H1 (cell line): ENCODE measurements at regions not wholly inside any gene's neighbourhood (a gene's known extent, or its start where the extent isn't known, plus 50 kb on each side); places are given as distances from the start of the nearest gene placed in this dataset.

Experiments
- CTCF ChIA-PET: fragments of 300-600 bp; sonication (Branson Sonifier 250); formaldehyde crosslinking; loops from one replicate; lab custom pipeline; 2021; ENCODE audit not compliant: partially characterized antibody; lab: Charles Lee
- POLR2A ChIA-PET: fragments of 300-600 bp; sonication (Branson Sonifier 250); formaldehyde crosslinking; loops from one replicate; lab custom pipeline; 2021; ENCODE audit warnings: inconsistent platforms; ENCODE audit not compliant: partially characterized antibody; lab: Charles Lee
- DNase-seq, 2 experiments: peaks; one replicate each; pipeline versions ENCODE4 v3.0.0 to v3.0.0-alpha.2; 2010 to 2022; ENCODE audit warnings: low spot score in 2 of 2, low read depth in 1 of 2, mixed read lengths in 1 of 2
- FAIRE-seq: peaks from 2 replicates; lab custom pipeline; 2011; peaks lifted over from hg19 to GRCh38; lab: Jason Lieb, UNC
- H2AFZ ChIP-seq: 2 replicates; pipeline ENCODE4 v1.8.1; 2012; ENCODE audit warnings: low read length, inconsistent platforms
- H2AK5ac ChIP-seq: 2 replicates; pipeline ENCODE4 v1.6.1; 2013; ENCODE audit warnings: low read depth, low read length
- H2BK120ac ChIP-seq: replicated peaks from 2 replicates; pipeline ENCODE3; 2013; ENCODE audit warnings: low read depth, low read length, inconsistent platforms
- H2BK12ac ChIP-seq: 2 replicates; pipeline ENCODE4 v1.6.1; 2013; ENCODE audit warnings: low read depth, low read length
- H2BK15ac ChIP-seq: 2 replicates; pipeline ENCODE4 v1.6.1; 2013; ENCODE audit warnings: low read length
- H2BK20ac ChIP-seq: 2 replicates; pipeline ENCODE4 v1.6.1; 2013; ENCODE audit warnings: low read length
- H2BK5ac ChIP-seq: 2 replicates; pipeline ENCODE4 v1.6.1; 2013; ENCODE audit warnings: low read depth, low read length
- H3K14ac ChIP-seq: 2 replicates; pipeline ENCODE4 v1.6.1; 2013; ENCODE audit warnings: inconsistent platforms; ENCODE audit not compliant: insufficient read length
- H3K18ac ChIP-seq: 2 replicates; pipeline ENCODE4 v1.6.1; 2013; ENCODE audit warnings: low read length; ENCODE audit errors: extremely low read depth
- H3K23ac ChIP-seq: 2 replicates; pipeline ENCODE4 v1.6.1; 2013; ENCODE audit warnings: inconsistent platforms; ENCODE audit not compliant: insufficient read length
- H3K23me2 ChIP-seq: 2 replicates; pipeline ENCODE4 v1.6.1; 2013; ENCODE audit warnings: low read depth, low read length
- H3K27ac ChIP-seq: 2 replicates; pipeline ENCODE4 v1.6.1; 2011; ENCODE audit warnings: low read depth, low read length, inconsistent platforms
- H3K27me3 ChIP-seq, 4 experiments: replicated peaks in 1 of 4; 1 replicate in 1 of 4; 2 replicates in 3 of 4; pipeline versions ENCODE4 v1.6.1 to v1.8.1; 2011 to 2013; ENCODE audit warnings: low read length in 3 of 4, mild to moderate bottlenecking in 3 of 4, inconsistent platforms in 2 of 4, mixed read lengths in 2 of 4, moderate library complexity in 1 of 4; ENCODE audit not compliant: control insufficient read depth in 3 of 4, insufficient read depth in 3 of 4; ENCODE audit errors: extremely low read depth in 1 of 4
- H3K36me3 ChIP-seq, 4 experiments: 2 replicates each; pipeline versions ENCODE4 v1.6.1 to v1.8.1; 2011 to 2013; ENCODE audit warnings: mild to moderate bottlenecking in 4 of 4, low read length in 3 of 4, moderate library complexity in 2 of 4, control low read depth in 1 of 4, inconsistent platforms in 1 of 4; ENCODE audit not compliant: insufficient read depth in 4 of 4, control insufficient read depth in 2 of 4
- H3K4ac ChIP-seq: replicated peaks from 2 replicates; pipeline ENCODE3; 2013; ENCODE audit warnings: low read length, low read depth, mixed read lengths, inconsistent platforms; ENCODE audit not compliant: insufficient read length
- H3K4me1 ChIP-seq, 4 experiments: replicated peaks in 1 of 4; 1 replicate in 1 of 4; 2 replicates in 3 of 4; pipeline versions ENCODE4 v1.6.1 to v1.8.1; 2011 to 2013; ENCODE audit warnings: low read length in 3 of 4, inconsistent platforms in 2 of 4, mixed read lengths in 1 of 4; ENCODE audit not compliant: insufficient read depth in 4 of 4, control insufficient read depth in 3 of 4
- H3K4me2 ChIP-seq, 2 experiments: 2 replicates each; pipeline versions ENCODE4 v1.6.1 to v1.8.1; 2011 to 2013; ENCODE audit warnings: low read depth in 2 of 2, low read length in 2 of 2, control low read depth in 1 of 2, inconsistent platforms in 1 of 2, mild to moderate bottlenecking in 1 of 2; ENCODE audit not compliant: insufficient read depth in 1 of 2
- H3K4me3 ChIP-seq, 4 experiments: fragments of 200-600, 300-600 bp in 1 of 4; sonication (generic), shearing (Covaris generic), sonication (Bioruptor Twin) in 1 of 4; 2 replicates each; pipeline versions ENCODE4 v1.5.1 to v1.8.1; 2011 to 2016; ENCODE audit warnings: low read length in 4 of 4, low read depth in 3 of 4, control low read depth in 2 of 4, inconsistent platforms in 2 of 4, mild to moderate bottlenecking in 2 of 4, mixed read lengths in 1 of 4, moderate library complexity in 1 of 4; ENCODE audit not compliant: insufficient read depth in 2 of 4; ENCODE audit errors: extremely low read depth in 1 of 4
- H3K56ac ChIP-seq: replicated peaks from 2 replicates; pipeline ENCODE3; 2013; ENCODE audit warnings: low read depth, mild to moderate bottlenecking, mixed read lengths, low read length, inconsistent platforms; ENCODE audit not compliant: insufficient read length
- H3K79me1 ChIP-seq: 2 replicates; pipeline ENCODE4 v1.6.1; 2013; ENCODE audit warnings: low read depth, low read length, control low read depth
- H3K79me2 ChIP-seq, 2 experiments: 2 replicates each; pipeline versions ENCODE4 v1.6.1 to v1.8.1; 2012 to 2013; ENCODE audit warnings: low read length in 2 of 2, mild to moderate bottlenecking in 2 of 2, inconsistent platforms in 1 of 2; ENCODE audit not compliant: insufficient read depth in 2 of 2, control insufficient read depth in 1 of 2
- H3K9ac ChIP-seq, 4 experiments: replicated peaks in 1 of 4; 1 replicate in 1 of 4; 2 replicates in 3 of 4; pipeline versions ENCODE4 v1.6.1 to v1.8.1; 2011 to 2013; ENCODE audit warnings: low read depth in 3 of 4, low read length in 3 of 4, control low read depth in 2 of 4, mild to moderate bottlenecking in 2 of 4, moderate library complexity in 2 of 4, inconsistent platforms in 1 of 4; ENCODE audit errors: extremely low read depth in 1 of 4
- H3K9me3 ChIP-seq, 2 experiments: 2 replicates each; pipeline versions ENCODE4 v1.6.1 to v1.8.1; 2012 to 2013; ENCODE audit warnings: mild to moderate bottlenecking in 2 of 2, moderate library complexity in 2 of 2, control low read depth in 1 of 2, inconsistent platforms in 1 of 2, low read depth in 1 of 2, low read length in 1 of 2, mixed read lengths in 1 of 2; ENCODE audit not compliant: insufficient read depth in 2 of 2
- H4K20me1 ChIP-seq, 2 experiments: replicated peaks in 1 of 2; 2 replicates each; pipeline versions ENCODE3 to v1.8.1; 2011 to 2013; ENCODE audit warnings: inconsistent platforms in 2 of 2, low read length in 2 of 2, mild to moderate bottlenecking in 1 of 2; ENCODE audit not compliant: insufficient read depth in 2 of 2, control insufficient read depth in 1 of 2
- H4K5ac ChIP-seq: 2 replicates; pipeline ENCODE4 v1.6.1; 2013; ENCODE audit warnings: low read length, low read depth, mixed read lengths, inconsistent platforms; ENCODE audit not compliant: insufficient read length
- H4K8ac ChIP-seq: 2 replicates; pipeline ENCODE4 v1.8.0; 2013; ENCODE audit warnings: mild to moderate bottlenecking, moderate library complexity, low read length, inconsistent platforms; ENCODE audit not compliant: insufficient read depth; ENCODE audit errors: extremely low read depth
- H4K91ac ChIP-seq: replicated peaks from 2 replicates; pipeline ENCODE3; 2013; ENCODE audit warnings: low read length, mixed read lengths, inconsistent platforms; ENCODE audit not compliant: insufficient read length
- CTBP2 ChIP-seq: IDR thresholded peaks from 2 replicates; pipeline ENCODE4 v1.7.0; 2011; ENCODE audit warnings: borderline replicate concordance, mild to moderate bottlenecking, moderate library complexity, mixed read lengths, low read length; ENCODE audit not compliant: insufficient read depth, insufficient read length
- MAFK ChIP-seq: IDR thresholded peaks from 2 replicates; pipeline ENCODE4 v1.6.1; 2012; ENCODE audit warnings: low read depth, mild to moderate bottlenecking, improper control_type of control experiment, low read length
- NRF1 ChIP-seq: IDR thresholded peaks from 2 replicates; pipeline ENCODE4 v1.6.1; 2011; ENCODE audit warnings: mild to moderate bottlenecking, low read depth, low read length, improper control_type of control experiment
- SIN3A ChIP-seq, 2 experiments: IDR thresholded peaks in 1 of 2; conservative IDR thresholded peaks in 1 of 2; 2 replicates each; pipeline ENCODE4 v1.6.1; 2011 to 2012; ENCODE audit warnings: low read length in 2 of 2, improper control_type of control experiment in 1 of 2, low read depth in 1 of 2, mild to moderate bottlenecking in 1 of 2
- SIX5 ChIP-seq: IDR thresholded peaks from 2 replicates; pipeline ENCODE4 v1.6.1; 2011; ENCODE audit warnings: mild to moderate bottlenecking, low read depth, low read length
- WGBS, 2 experiments: shearing (Covaris generic) in 1 of 2; methylation state at CpG; one replicate each; pipeline versions ENCODE4 v1.1.6 to v1.1.7; 2013 to 2015; ENCODE audit warnings: low lambda C conversion rate in 2 of 2, mixed read lengths in 2 of 2, inconsistent platforms in 1 of 2, low coverage in 1 of 2, missing lambda C conversion rate in 1 of 2; ENCODE audit not compliant: insufficient replicate concordance in 2 of 2, insufficient coverage in 1 of 2, insufficient read length in 1 of 2; ENCODE audit errors: extremely low coverage in 1 of 2, missing lambda C conversion rate in 1 of 2; 5-methylcytosine and 5-hydroxymethylcytosine counted together
- TF ChIP-seq, protein P1 (sequence below): IDR thresholded peaks from 2 replicates; pipeline ENCODE4 v1.6.1; 2012; ENCODE audit warnings: inconsistent platforms
- TF ChIP-seq, protein P2 (sequence below): IDR thresholded peaks from 2 replicates; pipeline ENCODE4 v1.6.1; 2011; ENCODE audit warnings: low read length, improper control_type of control experiment

DNA sequence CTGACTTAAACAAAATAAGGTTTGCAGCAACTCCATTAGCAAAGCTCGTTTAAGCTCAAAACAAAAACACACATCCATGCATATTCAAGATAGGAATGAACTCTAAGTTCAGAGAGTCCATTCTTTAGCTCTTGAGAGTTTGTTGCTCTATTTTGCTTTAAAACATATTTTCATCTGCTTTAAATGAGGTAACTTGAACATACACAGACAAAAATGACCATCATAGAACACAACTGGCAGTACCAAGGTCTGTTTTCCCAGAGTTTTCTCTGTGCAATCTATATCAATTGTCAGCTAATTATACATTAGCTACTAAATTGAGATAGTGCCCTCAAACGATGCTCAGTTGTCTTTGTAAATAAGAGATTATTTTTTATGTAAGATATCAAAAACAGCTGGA, 423.2 kb upstream of the ANO3 start:
- H3K4me2 ChIP-seq = no peak overlapping the region
- H2AK5ac ChIP-seq = no peak overlapping the region
- no peak overlapping the region for H4K91ac ChIP-seq
- H4K8ac ChIP-seq = no peak overlapping the region
- no peak overlapping the region for H2BK120ac ChIP-seq
- no peak overlapping the region for H3K23ac ChIP-seq
- H2BK12ac ChIP-seq = no peak overlapping the region
- H2AFZ ChIP-seq = no peak overlapping the region; the same call in 1 of the 2 replicates
- CTCF ChIA-PET = no interaction called here
- POLR2A ChIA-PET = no interaction called here
- H3K4me3 ChIP-seq = no peak overlapping the region
- TF ChIP-seq NRF1 = no peak
- TF ChIP-seq, protein P1, sequence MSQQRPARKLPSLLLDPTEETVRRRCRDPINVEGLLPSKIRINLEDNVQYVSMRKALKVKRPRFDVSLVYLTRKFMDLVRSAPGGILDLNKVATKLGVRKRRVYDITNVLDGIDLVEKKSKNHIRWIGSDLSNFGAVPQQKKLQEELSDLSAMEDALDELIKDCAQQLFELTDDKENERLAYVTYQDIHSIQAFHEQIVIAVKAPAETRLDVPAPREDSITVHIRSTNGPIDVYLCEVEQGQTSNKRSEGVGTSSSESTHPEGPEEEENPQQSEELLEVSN = no peak
- no peak for TF ChIP-seq CTBP2
- no peak for TF ChIP-seq SIN3A (conservative IDR thresholded peaks at IDR 0.05 in 1 of 2, IDR thresholded peaks at IDR 0.05 in 1 of 2; ENCODE audit: low read depth in 1 of 2, low read length in 2 of 2)
- TF ChIP-seq SIX5 = no peak
- no peak for TF ChIP-seq MAFK
- TF ChIP-seq, protein P2, sequence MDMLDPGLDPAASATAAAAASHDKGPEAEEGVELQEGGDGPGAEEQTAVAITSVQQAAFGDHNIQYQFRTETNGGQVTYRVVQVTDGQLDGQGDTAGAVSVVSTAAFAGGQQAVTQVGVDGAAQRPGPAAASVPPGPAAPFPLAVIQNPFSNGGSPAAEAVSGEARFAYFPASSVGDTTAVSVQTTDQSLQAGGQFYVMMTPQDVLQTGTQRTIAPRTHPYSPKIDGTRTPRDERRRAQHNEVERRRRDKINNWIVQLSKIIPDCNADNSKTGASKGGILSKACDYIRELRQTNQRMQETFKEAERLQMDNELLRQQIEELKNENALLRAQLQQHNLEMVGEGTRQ = no peak
- WGBS, 2 experiments = 92% methylated on average over 2 of the region's 2 CpGs; no CpG with 5 or more reads in 1 of the 2 experiments
- H3K9ac ChIP-seq = no peak overlapping the region
- H3K56ac ChIP-seq = no peak overlapping the region
- H4K5ac ChIP-seq = no peak overlapping the region
- H2BK15ac ChIP-seq = no peak overlapping the region
- H3K4ac ChIP-seq = no peak overlapping the region
- FAIRE-seq = no peak
- H3K36me3 ChIP-seq = no peaks in the 10 kb centered on the region
- H3K79me2 ChIP-seq = no peaks in the 10 kb centered on the region
- no peak for DNase-seq
- H3K9me3 ChIP-seq = no peaks in the 10 kb centered on the region
- no peak overlapping the region for H3K27ac ChIP-seq
- H2BK5ac ChIP-seq = no peak overlapping the region
- no peak overlapping the region for H3K18ac ChIP-seq
- H3K27me3 ChIP-seq = no peaks in the 10 kb centered on the region
- H3K4me1 ChIP-seq = no peaks in the 10 kb centered on the region
- H3K23me2 ChIP-seq = no peaks in the 10 kb centered on the region
- no peaks in the 10 kb centered on the region for H4K20me1 ChIP-seq
- no peaks in the 10 kb centered on the region for H3K79me1 ChIP-seq
- no peak overlapping the region for H2BK20ac ChIP-seq
- no peak overlapping the region for H3K14ac ChIP-seq
